SK-N-SH treated with all-trans-retinoic acid at 6 μM for 48 hours (cell line): ENCODE measurements at regions not wholly inside any gene's neighbourhood (a gene's known extent, or its start where the extent isn't known, plus 50 kb on each side); places are given as distances from the start of the nearest gene placed in this dataset.

ENCODE experiments used
- ATAC-seq: fragments of 200-7000 bp; cut with Tn5 transposase; 3 replicates; pipeline ENCODE4 v1.9.1; 2020; ENCODE audit warnings: mild to moderate bottlenecking, moderate library complexity
- ARNTL ChIP-seq: fragments of 450-650 bp; formaldehyde crosslinking; IDR thresholded peaks from 2 replicates; pipeline ENCODE4 v1.5.0; 2020; ENCODE audit warnings: low read depth, mild to moderate bottlenecking, moderate library complexity, borderline replicate concordance
- BACH2 ChIP-seq: fragments of 250-450 bp; sonication (Bioruptor Pico); IDR thresholded peaks from 2 replicates; pipeline ENCODE4 v1.9.0; 2021; ENCODE audit warnings: mild to moderate bottlenecking, borderline replicate concordance
- CREB5 ChIP-seq: fragments of 250-450 bp; sonication (Bioruptor Pico); IDR thresholded peaks from 2 replicates; pipeline ENCODE4 v1.5.1; 2020; ENCODE audit warnings: low read depth, mild to moderate bottlenecking, moderate library complexity
- CSDC2 ChIP-seq: fragments of 250-450 bp; sonication (Bioruptor Pico); IDR thresholded peaks from 2 replicates; pipeline ENCODE4 v1.5.0; 2020; ENCODE audit warnings: mild to moderate bottlenecking, moderate library complexity
- GLIS3 ChIP-seq: fragments of 250-450 bp; sonication (Bioruptor Pico); IDR thresholded peaks from 2 replicates; pipeline ENCODE4 v1.5.0; 2020; ENCODE audit warnings: mild to moderate bottlenecking, moderate library complexity
- ISL1 ChIP-seq: fragments of 250-450 bp; sonication (Bioruptor Pico); IDR thresholded peaks from 2 replicates; pipeline ENCODE4 v2.1.2; 2022; ENCODE audit warnings: mild to moderate bottlenecking, moderate library complexity
- OSR1 ChIP-seq: fragments of 250-450 bp; sonication (Bioruptor Pico); IDR thresholded peaks from 2 replicates; pipeline ENCODE4 v1.8.0; 2022; ENCODE audit warnings: moderate library complexity, mild to moderate bottlenecking, inconsistent platforms
- PATZ1 ChIP-seq: fragments of 250-450 bp; sonication (Bioruptor Pico); IDR thresholded peaks from 2 replicates; pipeline ENCODE4 v1.8.0; 2020; ENCODE audit warnings: mild to moderate bottlenecking, moderate library complexity, borderline replicate concordance
- POU6F1 ChIP-seq: fragments of 250-450 bp; sonication (Bioruptor Pico); IDR thresholded peaks from 2 replicates; pipeline ENCODE4 v1.8.0; 2021; ENCODE audit warnings: low read depth, mild to moderate bottlenecking, moderate library complexity, borderline replicate concordance
- PPARA ChIP-seq: fragments of 250-450 bp; sonication (Bioruptor Pico); IDR thresholded peaks from 2 replicates; pipeline ENCODE4 v1.5.0; 2020; ENCODE audit warnings: mild to moderate bottlenecking, borderline replicate concordance
- RARB ChIP-seq: fragments of 250-450 bp; sonication (Bioruptor Pico); IDR thresholded peaks from 2 replicates; pipeline ENCODE4 v1.8.0; 2021; ENCODE audit warnings: mild to moderate bottlenecking, moderate library complexity
- SNAI2 ChIP-seq: fragments of 250-450 bp; sonication (Bioruptor Pico); IDR thresholded peaks from 2 replicates; pipeline ENCODE4 v1.5.0; 2020; ENCODE audit warnings: mild to moderate bottlenecking, moderate library complexity
- TCF4 ChIP-seq: fragments of 250-450 bp; sonication (Bioruptor Pico); IDR thresholded peaks from 2 replicates; pipeline ENCODE4 v1.8.0; 2021; ENCODE audit warnings: mild to moderate bottlenecking, moderate library complexity, borderline replicate concordance
- TOX ChIP-seq: fragments of 250-450 bp; sonication (Bioruptor Pico); IDR thresholded peaks from 2 replicates; pipeline ENCODE4 v1.8.0; 2021; ENCODE audit warnings: mild to moderate bottlenecking, moderate library complexity, borderline replicate concordance
- ZC3H10 ChIP-seq: fragments of 250-450 bp; sonication (Bioruptor Pico); IDR thresholded peaks from 2 replicates; pipeline ENCODE4 v1.5.1; 2021; ENCODE audit warnings: mild to moderate bottlenecking, moderate library complexity
- ZFP3 ChIP-seq: fragments of 250-450 bp; sonication (Bioruptor Pico); IDR thresholded peaks from 2 replicates; pipeline ENCODE4 v1.5.0; 2020; ENCODE audit warnings: mild to moderate bottlenecking, moderate library complexity
- ZFP30 ChIP-seq: fragments of 450-650 bp; formaldehyde crosslinking; IDR thresholded peaks from 2 replicates; pipeline ENCODE4 v1.5.0; 2022; ENCODE audit warnings: mild to moderate bottlenecking, moderate library complexity
- ZNF70 ChIP-seq: fragments of 450-650 bp; formaldehyde crosslinking; IDR thresholded peaks from 2 replicates; pipeline ENCODE4 v1.5.0; 2020; ENCODE audit warnings: mild to moderate bottlenecking, moderate library complexity
- ZNF8 ChIP-seq: fragments of 450-650 bp; formaldehyde crosslinking; IDR thresholded peaks from 2 replicates; pipeline ENCODE4 v1.5.0; 2020; ENCODE audit warnings: mild to moderate bottlenecking, moderate library complexity
- TF ChIP-seq, protein P1 (sequence below): fragments of 250-450 bp; sonication (Bioruptor Pico); IDR thresholded peaks from 2 replicates; pipeline ENCODE4 v1.5.1; 2021; ENCODE audit warnings: mild to moderate bottlenecking, moderate library complexity
- TF ChIP-seq, protein P2 (sequence below): fragments of 250-450 bp; sonication (Bioruptor Pico); IDR thresholded peaks from 2 replicates; pipeline ENCODE4 v1.5.0; 2020; ENCODE audit warnings: mild to moderate bottlenecking, moderate library complexity

DNA sequence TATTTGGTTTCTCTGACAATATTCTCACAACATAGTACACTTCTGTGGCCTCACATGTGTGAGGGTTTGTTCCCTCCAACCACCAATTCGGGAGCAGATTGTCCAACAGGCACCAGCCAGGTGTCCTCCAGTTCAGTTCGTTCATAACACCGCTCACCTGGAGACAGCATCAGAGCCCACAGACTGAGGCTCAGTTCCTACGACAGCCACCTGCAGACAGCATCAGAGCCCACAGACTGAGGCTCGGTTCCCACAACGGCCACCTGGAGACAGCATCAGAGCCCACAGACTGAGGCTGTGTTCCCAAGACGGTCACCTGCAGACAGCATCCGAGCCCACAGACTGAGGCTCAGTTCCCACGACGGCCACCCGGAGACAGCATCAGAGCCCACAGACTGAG lies 58.2 kb upstream of the SNTG2 start:
- no peak for ATAC-seq
- TF ChIP-seq, protein P1, sequence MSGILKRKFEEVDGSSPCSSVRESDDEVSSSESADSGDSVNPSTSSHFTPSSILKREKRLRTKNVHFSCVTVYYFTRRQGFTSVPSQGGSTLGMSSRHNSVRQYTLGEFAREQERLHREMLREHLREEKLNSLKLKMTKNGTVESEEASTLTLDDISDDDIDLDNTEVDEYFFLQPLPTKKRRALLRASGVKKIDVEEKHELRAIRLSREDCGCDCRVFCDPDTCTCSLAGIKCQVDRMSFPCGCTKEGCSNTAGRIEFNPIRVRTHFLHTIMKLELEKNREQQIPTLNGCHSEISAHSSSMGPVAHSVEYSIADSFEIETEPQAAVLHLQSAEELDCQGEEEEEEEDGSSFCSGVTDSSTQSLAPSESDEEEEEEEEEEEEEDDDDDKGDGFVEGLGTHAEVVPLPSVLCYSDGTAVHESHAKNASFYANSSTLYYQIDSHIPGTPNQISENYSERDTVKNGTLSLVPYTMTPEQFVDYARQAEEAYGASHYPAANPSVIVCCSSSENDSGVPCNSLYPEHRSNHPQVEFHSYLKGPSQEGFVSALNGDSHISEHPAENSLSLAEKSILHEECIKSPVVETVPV (CRISPR knock-in tag): no peak
- TF ChIP-seq PPARA (CRISPR knock-in tag) (no peak), PATZ1 (CRISPR knock-in tag) (no peak), GLIS3 (CRISPR knock-in tag) (no peak), ZFP3 (CRISPR knock-in tag) (no peak), TOX (CRISPR knock-in tag) (no peak), POU6F1 (CRISPR knock-in tag) (no peak), ZFP30 (CRISPR knock-in tag) (no peak), ZC3H10 (CRISPR knock-in tag) (no peak), CREB5 (no peak), BACH2 (CRISPR knock-in tag) (no peak), ZNF8 (CRISPR knock-in tag) (no peak), SNAI2 (CRISPR knock-in tag) (no peak), ISL1 (CRISPR knock-in tag) (no peak), RARB (CRISPR knock-in tag) (no peak), ARNTL (CRISPR knock-in tag) (no peak), ZNF70 (CRISPR knock-in tag) (no peak), CSDC2 (CRISPR knock-in tag) (no peak)
- TF ChIP-seq, protein P2, sequence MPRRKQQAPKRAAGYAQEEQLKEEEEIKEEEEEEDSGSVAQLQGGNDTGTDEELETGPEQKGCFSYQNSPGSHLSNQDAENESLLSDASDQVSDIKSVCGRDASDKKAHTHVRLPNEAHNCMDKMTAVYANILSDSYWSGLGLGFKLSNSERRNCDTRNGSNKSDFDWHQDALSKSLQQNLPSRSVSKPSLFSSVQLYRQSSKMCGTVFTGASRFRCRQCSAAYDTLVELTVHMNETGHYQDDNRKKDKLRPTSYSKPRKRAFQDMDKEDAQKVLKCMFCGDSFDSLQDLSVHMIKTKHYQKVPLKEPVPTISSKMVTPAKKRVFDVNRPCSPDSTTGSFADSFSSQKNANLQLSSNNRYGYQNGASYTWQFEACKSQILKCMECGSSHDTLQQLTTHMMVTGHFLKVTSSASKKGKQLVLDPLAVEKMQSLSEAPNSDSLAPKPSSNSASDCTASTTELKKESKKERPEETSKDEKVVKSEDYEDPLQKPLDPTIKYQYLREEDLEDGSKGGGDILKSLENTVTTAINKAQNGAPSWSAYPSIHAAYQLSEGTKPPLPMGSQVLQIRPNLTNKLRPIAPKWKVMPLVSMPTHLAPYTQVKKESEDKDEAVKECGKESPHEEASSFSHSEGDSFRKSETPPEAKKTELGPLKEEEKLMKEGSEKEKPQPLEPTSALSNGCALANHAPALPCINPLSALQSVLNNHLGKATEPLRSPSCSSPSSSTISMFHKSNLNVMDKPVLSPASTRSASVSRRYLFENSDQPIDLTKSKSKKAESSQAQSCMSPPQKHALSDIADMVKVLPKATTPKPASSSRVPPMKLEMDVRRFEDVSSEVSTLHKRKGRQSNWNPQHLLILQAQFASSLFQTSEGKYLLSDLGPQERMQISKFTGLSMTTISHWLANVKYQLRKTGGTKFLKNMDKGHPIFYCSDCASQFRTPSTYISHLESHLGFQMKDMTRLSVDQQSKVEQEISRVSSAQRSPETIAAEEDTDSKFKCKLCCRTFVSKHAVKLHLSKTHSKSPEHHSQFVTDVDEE (CRISPR knock-in tag): no peak

DNA sequence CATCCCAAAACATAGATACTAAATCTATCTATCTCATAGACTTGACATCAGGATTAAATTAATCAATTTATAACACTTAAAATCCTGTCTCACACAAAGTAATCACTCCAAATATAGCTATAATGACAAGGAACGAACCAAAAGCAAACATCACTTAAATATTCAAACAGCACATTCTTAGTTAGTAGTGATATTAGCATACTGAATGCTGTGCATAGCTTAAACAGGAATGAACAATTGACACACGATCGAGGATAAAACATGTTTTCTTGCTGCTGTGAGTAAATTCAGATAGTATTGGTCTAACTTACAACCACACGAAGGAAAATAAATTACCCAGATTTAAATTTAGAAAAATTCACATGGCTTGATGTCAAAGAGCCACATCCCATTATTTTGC lies 58.9 kb upstream of the SNTG2 start:
- TF ChIP-seq TCF4 (CRISPR knock-in tag): no peak
- no peak for TF ChIP-seq OSR1 (CRISPR knock-in tag)
- TF ChIP-seq TOX (CRISPR knock-in tag): no peak
- TF ChIP-seq ARNTL (CRISPR knock-in tag): no peak
- TF ChIP-seq SNAI2 (CRISPR knock-in tag): no peak
- TF ChIP-seq ISL1 (CRISPR knock-in tag): no peak
- TF ChIP-seq POU6F1 (CRISPR knock-in tag): no peak
- no peak for TF ChIP-seq GLIS3 (CRISPR knock-in tag)
- TF ChIP-seq, protein P1 (CRISPR knock-in tag): no peak
- TF ChIP-seq, protein P2 (CRISPR knock-in tag): no peak
- ATAC-seq: no peak
